ENCODE measurements at regions not wholly inside any gene's neighbourhood (a gene's known extent, or its start where the extent isn't known, plus 50 kb on each side); places are given as distances from the start of the nearest gene placed in this dataset.

DNA sequence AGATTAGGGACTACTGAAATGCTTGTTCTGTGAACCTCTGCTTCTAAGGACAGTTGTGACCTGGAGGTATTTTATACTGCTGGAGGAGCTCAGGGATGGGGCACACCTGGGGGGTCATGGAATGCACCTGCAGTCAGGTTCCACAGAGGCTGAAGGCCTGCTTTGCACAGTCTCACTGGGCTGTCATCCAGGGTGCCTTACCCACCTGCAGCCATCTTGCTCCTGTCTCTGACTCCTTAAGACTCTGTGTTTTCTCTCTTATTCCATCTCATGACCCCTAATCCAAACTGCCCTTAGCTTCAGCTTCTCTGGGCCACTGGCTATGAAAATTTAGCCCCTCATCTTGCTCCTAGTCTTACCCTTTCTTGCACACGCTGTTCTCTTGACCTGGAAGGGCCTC is 127.0 kb upstream of the SNX19 start:
- no peak for TF ChIP-seq OSR1 (CRISPR knock-in tag; IDR thresholded peaks at IDR 0.05)
- no peak for TF ChIP-seq ZNF8 (CRISPR knock-in tag; IDR thresholded peaks at IDR 0.05)
- TF ChIP-seq ZC3H10 (CRISPR knock-in tag; IDR thresholded peaks at IDR 0.05): no peak
- no peak for TF ChIP-seq ISL1 (CRISPR knock-in tag; IDR thresholded peaks at IDR 0.05)
- no peak for TF ChIP-seq ARNTL (CRISPR knock-in tag; IDR thresholded peaks at IDR 0.05; ENCODE audit: borderline replicate concordance, low read depth)
- no peak for TF ChIP-seq CSDC2 (CRISPR knock-in tag; IDR thresholded peaks at IDR 0.05)
- TF ChIP-seq, protein P1, sequence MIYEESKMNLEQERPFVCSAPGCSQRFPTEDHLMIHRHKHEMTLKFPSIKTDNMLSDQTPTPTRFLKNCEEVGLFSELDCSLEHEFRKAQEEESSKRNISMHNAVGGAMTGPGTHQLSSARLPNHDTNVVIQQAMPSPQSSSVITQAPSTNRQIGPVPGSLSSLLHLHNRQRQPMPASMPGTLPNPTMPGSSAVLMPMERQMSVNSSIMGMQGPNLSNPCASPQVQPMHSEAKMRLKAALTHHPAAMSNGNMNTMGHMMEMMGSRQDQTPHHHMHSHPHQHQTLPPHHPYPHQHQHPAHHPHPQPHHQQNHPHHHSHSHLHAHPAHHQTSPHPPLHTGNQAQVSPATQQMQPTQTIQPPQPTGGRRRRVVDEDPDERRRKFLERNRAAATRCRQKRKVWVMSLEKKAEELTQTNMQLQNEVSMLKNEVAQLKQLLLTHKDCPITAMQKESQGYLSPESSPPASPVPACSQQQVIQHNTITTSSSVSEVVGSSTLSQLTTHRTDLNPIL (CRISPR knock-in tag; IDR thresholded peaks at IDR 0.05; ENCODE audit: low read depth): no peak
- TF ChIP-seq PPARA (CRISPR knock-in tag; IDR thresholded peaks at IDR 0.05; ENCODE audit: borderline replicate concordance): no peak
- TF ChIP-seq, protein P2, sequence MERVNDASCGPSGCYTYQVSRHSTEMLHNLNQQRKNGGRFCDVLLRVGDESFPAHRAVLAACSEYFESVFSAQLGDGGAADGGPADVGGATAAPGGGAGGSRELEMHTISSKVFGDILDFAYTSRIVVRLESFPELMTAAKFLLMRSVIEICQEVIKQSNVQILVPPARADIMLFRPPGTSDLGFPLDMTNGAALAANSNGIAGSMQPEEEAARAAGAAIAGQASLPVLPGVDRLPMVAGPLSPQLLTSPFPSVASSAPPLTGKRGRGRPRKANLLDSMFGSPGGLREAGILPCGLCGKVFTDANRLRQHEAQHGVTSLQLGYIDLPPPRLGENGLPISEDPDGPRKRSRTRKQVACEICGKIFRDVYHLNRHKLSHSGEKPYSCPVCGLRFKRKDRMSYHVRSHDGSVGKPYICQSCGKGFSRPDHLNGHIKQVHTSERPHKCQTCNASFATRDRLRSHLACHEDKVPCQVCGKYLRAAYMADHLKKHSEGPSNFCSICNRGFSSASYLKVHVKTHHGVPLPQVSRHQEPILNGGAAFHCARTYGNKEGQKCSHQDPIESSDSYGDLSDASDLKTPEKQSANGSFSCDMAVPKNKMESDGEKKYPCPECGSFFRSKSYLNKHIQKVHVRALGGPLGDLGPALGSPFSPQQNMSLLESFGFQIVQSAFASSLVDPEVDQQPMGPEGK (CRISPR knock-in tag; IDR thresholded peaks at IDR 0.05; ENCODE audit: borderline replicate concordance): no peak
- TF ChIP-seq ESRRG (CRISPR knock-in tag; IDR thresholded peaks at IDR 0.05): no peak
- no peak for TF ChIP-seq TCF4 (CRISPR knock-in tag; IDR thresholded peaks at IDR 0.05; ENCODE audit: borderline replicate concordance)
- TF ChIP-seq, protein P3, sequence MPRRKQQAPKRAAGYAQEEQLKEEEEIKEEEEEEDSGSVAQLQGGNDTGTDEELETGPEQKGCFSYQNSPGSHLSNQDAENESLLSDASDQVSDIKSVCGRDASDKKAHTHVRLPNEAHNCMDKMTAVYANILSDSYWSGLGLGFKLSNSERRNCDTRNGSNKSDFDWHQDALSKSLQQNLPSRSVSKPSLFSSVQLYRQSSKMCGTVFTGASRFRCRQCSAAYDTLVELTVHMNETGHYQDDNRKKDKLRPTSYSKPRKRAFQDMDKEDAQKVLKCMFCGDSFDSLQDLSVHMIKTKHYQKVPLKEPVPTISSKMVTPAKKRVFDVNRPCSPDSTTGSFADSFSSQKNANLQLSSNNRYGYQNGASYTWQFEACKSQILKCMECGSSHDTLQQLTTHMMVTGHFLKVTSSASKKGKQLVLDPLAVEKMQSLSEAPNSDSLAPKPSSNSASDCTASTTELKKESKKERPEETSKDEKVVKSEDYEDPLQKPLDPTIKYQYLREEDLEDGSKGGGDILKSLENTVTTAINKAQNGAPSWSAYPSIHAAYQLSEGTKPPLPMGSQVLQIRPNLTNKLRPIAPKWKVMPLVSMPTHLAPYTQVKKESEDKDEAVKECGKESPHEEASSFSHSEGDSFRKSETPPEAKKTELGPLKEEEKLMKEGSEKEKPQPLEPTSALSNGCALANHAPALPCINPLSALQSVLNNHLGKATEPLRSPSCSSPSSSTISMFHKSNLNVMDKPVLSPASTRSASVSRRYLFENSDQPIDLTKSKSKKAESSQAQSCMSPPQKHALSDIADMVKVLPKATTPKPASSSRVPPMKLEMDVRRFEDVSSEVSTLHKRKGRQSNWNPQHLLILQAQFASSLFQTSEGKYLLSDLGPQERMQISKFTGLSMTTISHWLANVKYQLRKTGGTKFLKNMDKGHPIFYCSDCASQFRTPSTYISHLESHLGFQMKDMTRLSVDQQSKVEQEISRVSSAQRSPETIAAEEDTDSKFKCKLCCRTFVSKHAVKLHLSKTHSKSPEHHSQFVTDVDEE (CRISPR knock-in tag; IDR thresholded peaks at IDR 0.05): no peak

Measured in SK-N-SH treated with all-trans-retinoic acid at 6 μM for 48 hours (cell line).